Urinary bladder (tissue), 3 donors: ENCODE measurements at regions not wholly inside any gene's neighbourhood (a gene's known extent, or its start where the extent isn't known, plus 50 kb on each side); places are given as distances from the start of the nearest gene placed in this dataset.
"Not testable (repeated sequence)": the region's sequence is repeated elsewhere in the genome, so short reads cannot be mapped to it uniquely, and the experiment has no call there.

Experiments used
- DNase-seq: peaks from one replicate; pipeline ENCODE4 v3.0.0-alpha.2; 2015; ENCODE audit errors: extremely low spot score
- H3K27ac ChIP-seq: one replicate; pipeline ENCODE4 v1.5.1; 2013; ENCODE audit warnings: low read depth, mild to moderate bottlenecking, moderate library complexity
- H3K36me3 ChIP-seq: one replicate; pipeline ENCODE4 v1.6.1; 2013; ENCODE audit warnings: mild to moderate bottlenecking, moderate library complexity; ENCODE audit not compliant: insufficient read depth
- H3K4me1 ChIP-seq: one replicate; pipeline ENCODE4 v1.6.1; 2013; ENCODE audit warnings: mild to moderate bottlenecking, moderate library complexity; ENCODE audit not compliant: insufficient read depth
- H3K4me3 ChIP-seq: one replicate; pipeline ENCODE4 v1.5.1; 2013; ENCODE audit warnings: low read depth, low read length
- WGBS: extraction: QIAGEN DNeasy Blood & Tissue Kit; methylation state at CpG from one replicate; pipeline ENCODE4 v1.1.7; 2013; 5-methylcytosine and 5-hydroxymethylcytosine counted together
- donor health status: healthy with polysubstance abuse.
- donor health status: healthy.

DNA sequence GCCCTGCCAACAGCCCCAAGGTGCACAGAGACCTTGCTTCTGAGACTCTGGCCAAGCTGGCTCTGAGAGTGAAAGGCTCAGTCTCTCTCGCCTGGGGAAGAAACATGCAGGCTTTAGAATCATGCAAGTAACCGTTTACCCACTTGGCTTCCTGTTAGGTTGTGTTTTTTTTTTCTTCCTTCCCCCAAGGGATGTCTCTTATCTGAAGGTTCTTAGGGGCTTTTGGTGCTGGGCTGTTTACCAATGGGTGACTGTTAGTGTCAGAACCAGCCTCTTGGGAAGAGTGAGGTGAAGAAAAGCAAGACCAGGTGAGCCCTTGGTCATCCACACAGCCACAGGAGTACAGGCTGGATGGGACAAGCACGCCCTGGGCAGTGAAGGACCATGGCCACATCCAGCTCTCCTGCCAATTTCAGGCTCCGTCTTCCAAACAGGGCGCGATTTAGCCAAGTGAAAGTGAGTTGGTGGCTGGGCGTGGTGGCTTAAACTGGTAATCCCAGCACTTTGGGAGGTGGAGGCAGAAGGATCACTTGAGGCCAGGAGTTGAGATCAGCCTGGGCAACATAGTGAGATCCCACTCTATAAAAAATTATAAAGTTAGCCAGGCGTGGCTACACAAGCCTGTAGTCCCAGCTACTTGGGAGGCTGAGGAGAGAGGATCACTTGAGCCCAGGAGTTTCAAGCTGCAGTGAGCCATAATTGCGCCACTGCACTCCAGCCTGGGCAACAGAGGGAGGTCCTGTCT lies 76.3 kb upstream of the CUX1 start:
- Histone ChIP-seq H3K4me1 (no peaks in the 10 kb centered on the region), H3K36me3 (no peaks in the 10 kb centered on the region), H3K27ac (no peak overlapping the region), H3K4me3 (no peak overlapping the region)
- 72% methylated on average over 9 of the region's 9 CpGs for WGBS
- no peak for DNase-seq

GRCh38 chr7:101743241-101743994 lies 74.0 kb upstream of the CUX1 start:
- H3K36me3 ChIP-seq: no peaks in the 10 kb centered on the region
- under 1% methylated on average over 60 of the region's 60 CpGs for WGBS
- H3K27ac ChIP-seq: no peak overlapping the region
- no peaks in the 10 kb centered on the region for H3K4me1 ChIP-seq
- peak; percentile 26 for DNase-seq
- peak overlapping the region; percentile 40 for H3K4me3 ChIP-seq

DNA sequence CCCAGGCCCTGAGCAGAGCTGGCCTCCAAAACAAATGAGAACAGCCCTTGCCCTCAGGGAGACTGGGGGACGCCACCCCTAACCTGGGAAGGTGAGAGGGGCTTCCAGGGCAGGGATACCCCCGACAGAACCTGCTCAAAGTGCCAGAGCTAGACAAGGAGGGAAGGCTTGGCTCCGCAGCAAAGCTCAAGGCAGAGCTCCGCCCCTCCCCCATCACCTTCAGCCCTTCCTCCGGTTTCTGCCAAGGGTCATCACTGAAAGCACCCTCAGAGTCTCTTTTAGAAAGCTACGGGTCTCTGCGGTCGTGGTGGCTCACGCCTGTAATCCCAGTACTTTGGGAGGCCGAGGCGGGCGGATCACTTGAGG lies 73.4 kb upstream of the CUX1 start:
- Histone ChIP-seq H3K4me3 (no peak overlapping the region), H3K27ac (no peak overlapping the region), H3K36me3 (no peaks in the 10 kb centered on the region), H3K4me1 (no peaks in the 10 kb centered on the region)
- 72% methylated on average over 12 of the region's 12 CpGs for WGBS
- no peak for DNase-seq

GRCh38 chr7:101744588-101744987 lies 72.8 kb upstream of the CUX1 start:
- H3K27ac ChIP-seq: no peak overlapping the region
- H3K36me3 ChIP-seq: no peaks in the 10 kb centered on the region
- no peaks in the 10 kb centered on the region for H3K4me1 ChIP-seq
- DNase-seq: no peak
- WGBS: 83% methylated on average over 5 of the region's 5 CpGs
- H3K4me3 ChIP-seq: no peak overlapping the region

GRCh38 chr7:101746314-101746713 lies 71.1 kb upstream of the CUX1 start:
- Histone ChIP-seq H3K36me3 (no peaks in the 10 kb centered on the region), H3K4me3 (no peak overlapping the region), H3K4me1 (no peaks in the 10 kb centered on the region), H3K27ac (no peak overlapping the region)
- no peak for DNase-seq
- WGBS: 89% methylated on average over 5 of the region's 5 CpGs

DNA sequence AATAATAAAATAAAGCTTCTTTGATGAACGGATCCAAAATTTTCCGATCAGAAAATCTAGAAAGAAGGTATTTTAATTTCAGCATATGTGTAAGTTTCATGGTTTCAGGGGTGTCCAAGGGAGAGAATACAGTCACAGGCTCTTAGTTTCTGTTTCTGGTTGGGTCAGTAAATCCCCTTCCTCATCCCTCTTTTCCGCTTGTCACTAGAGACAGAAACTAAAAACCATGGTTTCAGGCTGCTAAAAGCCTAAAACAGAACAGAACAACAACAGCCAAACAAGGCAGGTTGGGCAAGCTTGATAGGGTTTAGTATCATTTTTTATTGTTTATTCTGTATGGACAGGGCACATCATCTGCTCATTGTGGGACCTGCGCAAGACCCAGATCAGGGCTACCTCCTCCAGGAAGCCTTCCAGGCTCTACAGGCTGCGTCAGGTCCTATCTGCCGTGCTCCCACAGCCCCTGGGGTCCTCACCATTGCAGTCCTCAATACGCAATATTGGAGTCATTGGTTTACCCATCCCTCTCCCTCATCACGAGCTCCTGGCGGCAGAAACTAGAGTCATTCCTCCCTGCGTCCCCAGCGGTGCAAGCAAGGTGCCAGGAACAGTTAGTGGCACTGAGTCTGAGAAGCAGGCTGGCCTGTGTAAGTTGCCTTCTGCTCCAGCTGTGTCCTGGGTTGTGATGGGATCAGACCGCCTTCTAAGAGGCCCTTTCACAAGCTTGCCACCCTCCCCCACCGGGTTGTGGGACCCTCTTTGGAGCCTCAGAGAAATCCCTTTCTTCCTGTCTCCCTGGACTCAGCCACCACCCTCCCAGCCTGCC lies 70.2 kb upstream of the CUX1 start:
- Histone ChIP-seq H3K36me3 (no peaks in the 10 kb centered on the region), H3K4me1 (no peaks in the 10 kb centered on the region), H3K27ac (no peak overlapping the region), H3K4me3 (no peak overlapping the region)
- 73% methylated on average over 13 of the region's 13 CpGs for WGBS
- no peak for DNase-seq

DNA sequence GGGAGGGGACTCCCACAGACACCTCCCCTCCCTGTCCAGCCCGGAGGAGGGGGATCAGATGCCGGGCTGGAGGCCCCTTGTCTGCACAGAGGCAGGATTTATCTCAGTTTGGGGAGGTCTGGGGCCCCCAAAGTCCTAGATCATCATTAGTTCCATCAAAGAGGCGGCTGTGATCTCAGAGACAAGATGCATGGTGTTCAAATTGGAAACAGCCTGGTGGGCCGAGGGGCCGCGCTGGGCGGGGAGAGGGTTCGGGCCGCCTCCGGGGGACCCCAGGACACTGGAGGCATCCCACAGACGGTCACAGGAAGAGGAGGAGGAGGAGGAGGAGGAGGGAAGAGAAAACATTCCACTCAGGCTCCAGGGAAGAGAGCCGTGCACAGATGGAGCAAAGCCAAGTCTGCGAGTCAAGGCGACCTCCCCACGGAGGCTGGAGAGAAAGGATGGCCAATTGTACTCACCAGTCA lies 69.5 kb upstream of the CUX1 start:
- 20% methylated on average over 15 of the region's 15 CpGs for WGBS
- no peaks in the 10 kb centered on the region for H3K36me3 ChIP-seq
- H3K4me1 ChIP-seq: no peaks in the 10 kb centered on the region
- H3K27ac ChIP-seq: no peak overlapping the region
- no peak for DNase-seq
- no peak overlapping the region for H3K4me3 ChIP-seq

GRCh38 chr7:101749891-101750290 lies 67.5 kb upstream of the CUX1 start:
- no peak overlapping the region for H3K4me3 ChIP-seq
- no peaks in the 10 kb centered on the region for H3K4me1 ChIP-seq
- no peaks in the 10 kb centered on the region for H3K36me3 ChIP-seq
- H3K27ac ChIP-seq: no peak overlapping the region
- no peak for DNase-seq
- WGBS: 80% methylated on average over 3 of the region's 3 CpGs

- Histone ChIP-seq H3K4me1 (no peaks in the 10 kb centered on the region), H3K36me3 (no peaks in the 10 kb centered on the region), H3K27ac (no peak overlapping the region), H3K4me3 (no peak overlapping the region)
- WGBS: 82% methylated on average over 10 of the region's 10 CpGs
- DNase-seq: no peak
These were observed 64.1 kb upstream of the CUX1 start for GRCh38 chr7:101753316-101753715.

GRCh38 chr7:101754424-101755159 lies 62.8 kb upstream of the CUX1 start:
- Histone ChIP-seq H3K4me3 (peak overlapping the region; percentile 34), H3K36me3 (no peaks in the 10 kb centered on the region), H3K4me1 (no peaks in the 10 kb centered on the region), H3K27ac (no peak overlapping the region)
- peak; percentile 11 for DNase-seq
- 13% methylated on average over 22 of the region's 22 CpGs for WGBS

GRCh38 chr7:101757879-101758278 lies 59.5 kb upstream of the CUX1 start:
- WGBS: 86% methylated on average over 7 of the region's 7 CpGs
- no peaks in the 10 kb centered on the region for H3K36me3 ChIP-seq
- H3K4me3 ChIP-seq: no peak overlapping the region
- no peak for DNase-seq
- no peaks in the 10 kb centered on the region for H3K4me1 ChIP-seq
- no peak overlapping the region for H3K27ac ChIP-seq

DNA sequence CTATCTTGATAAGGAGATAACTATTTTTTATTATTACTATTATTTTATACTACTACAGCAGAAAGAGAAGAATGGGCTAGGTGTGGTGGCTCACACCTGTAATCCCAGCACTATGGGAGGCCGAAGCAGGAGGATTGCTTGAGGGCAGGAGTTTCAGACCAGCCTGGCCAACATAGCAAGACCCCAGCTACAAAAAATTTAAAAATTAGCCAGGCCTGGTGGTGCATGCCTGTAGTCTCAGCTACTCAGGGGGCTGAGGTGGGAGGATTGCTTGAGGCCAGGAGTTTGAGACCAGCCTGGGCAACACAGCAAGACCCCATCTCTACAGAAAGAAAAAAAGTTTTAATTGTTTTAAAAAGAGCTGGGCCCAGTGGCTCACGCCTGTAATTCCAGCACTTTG lies 58.9 kb upstream of the CUX1 start:
- not testable (repeated sequence) for H3K27ac ChIP-seq, H3K4me3 ChIP-seq, H3K4me1 ChIP-seq, DNase-seq, H3K36me3 ChIP-seq
- WGBS: 90% methylated on average over 2 of the region's 2 CpGs

DNA sequence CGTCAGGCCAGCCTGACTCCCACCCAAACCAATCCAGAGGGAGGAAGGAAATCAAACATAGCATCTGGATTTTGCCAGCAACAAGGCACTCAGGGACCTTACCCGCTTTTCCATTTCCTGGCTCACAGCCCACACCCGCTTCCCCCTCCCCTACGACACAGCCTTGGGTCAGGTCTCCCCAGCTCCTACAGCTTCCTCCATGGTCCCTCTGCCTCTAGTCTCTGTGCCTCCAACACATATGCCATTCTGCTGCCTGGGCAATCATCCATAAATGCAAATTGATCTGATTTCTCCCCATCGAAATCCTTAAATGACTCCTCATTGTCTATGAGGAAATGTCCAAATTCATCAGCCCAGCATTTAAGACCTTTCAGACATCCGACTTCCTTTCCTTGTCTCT lies 53.2 kb upstream of the CUX1 start:
- no peak for DNase-seq
- WGBS: 55% methylated on average over 6 of the region's 6 CpGs
- Histone ChIP-seq H3K4me3 (no peak overlapping the region), H3K27ac (no peak overlapping the region), H3K4me1 (no peaks in the 10 kb centered on the region), H3K36me3 (no peaks in the 10 kb centered on the region)
